Inflammatory macrophage treated with lipopolysaccharide for 4 hours (primary cell): ENCODE measurements at regions not wholly inside any gene's neighbourhood (a gene's known extent, or its start where the extent isn't known, plus 50 kb on each side); places are given as distances from the start of the nearest gene placed in this dataset.
A peak's percentile ranks its signal among the peaks of the same experiment; 100 is the strongest.

Source experiments
- DNase-seq: peaks from one replicate; pipeline ENCODE4 v3.0.0-alpha.2; 2020

DNA sequence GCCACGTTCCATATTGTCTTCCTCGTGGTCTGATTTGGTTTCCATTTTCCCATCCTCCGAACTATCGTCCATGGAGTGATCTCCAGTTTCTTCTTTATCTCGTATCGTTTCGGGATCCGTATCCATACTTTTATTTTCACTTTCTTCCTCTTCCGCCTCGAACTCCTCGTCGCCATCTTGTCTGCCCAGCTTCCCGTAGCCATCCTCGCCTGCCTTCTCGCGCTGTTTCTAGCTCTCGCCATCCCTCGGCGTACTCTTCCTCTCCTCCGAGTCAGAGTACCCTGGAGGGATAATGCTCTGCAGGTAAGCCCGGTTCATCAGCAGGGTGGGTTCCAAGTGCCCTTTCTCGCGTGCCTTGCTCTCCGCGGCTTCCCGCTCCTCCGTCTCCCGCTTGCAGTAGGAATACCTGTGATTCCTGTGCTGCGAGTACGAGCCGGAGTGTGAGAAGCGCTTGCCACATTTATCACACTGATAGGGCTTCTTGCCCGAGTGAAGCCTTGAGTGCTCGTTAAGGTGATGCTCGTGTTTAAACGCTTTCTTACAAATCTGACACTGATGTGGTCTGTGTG lies 134.5 kb upstream of the TAPT1 start:
- no peak for DNase-seq

DNA sequence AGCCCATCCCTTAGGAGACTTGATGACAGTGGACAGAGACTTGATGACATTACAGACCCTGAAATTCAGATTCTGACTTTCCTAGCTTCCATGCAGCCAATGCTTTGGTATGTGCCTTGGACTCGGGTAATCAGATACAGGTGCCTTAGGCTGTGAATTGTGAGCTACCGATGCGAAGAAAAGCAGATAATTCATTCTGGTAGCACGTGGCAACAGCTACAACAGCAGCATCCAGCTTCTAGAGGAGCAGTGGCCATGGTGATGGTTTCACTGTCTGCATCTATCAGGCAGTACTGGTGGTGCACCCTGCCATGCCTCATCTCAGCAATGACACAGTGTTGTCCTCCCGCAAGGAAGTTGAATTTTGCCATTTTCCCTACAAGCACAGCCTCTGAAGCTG lies 126.9 kb upstream of the TAPT1 start:
- DNase-seq = no peak

DNA sequence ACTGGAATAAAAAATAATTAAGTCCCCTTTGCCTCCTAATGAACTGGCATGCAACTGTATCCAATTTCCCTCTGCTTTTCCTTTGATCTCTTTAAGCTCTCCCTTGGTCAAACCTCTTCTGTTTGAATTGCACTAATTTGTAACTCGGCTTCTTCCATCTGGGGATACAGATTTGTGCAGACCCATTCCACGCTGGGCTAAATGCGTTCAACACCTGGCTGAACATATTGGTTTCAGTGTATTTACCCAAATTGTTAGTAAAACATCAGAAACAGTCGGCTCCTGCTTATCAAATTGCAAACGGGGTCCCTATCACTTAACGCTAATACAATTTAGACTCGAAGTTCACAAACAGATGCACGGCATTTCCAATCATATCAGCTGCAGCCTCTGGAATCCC lies 124.9 kb upstream of the TAPT1 start:
- no peak for DNase-seq

DNA sequence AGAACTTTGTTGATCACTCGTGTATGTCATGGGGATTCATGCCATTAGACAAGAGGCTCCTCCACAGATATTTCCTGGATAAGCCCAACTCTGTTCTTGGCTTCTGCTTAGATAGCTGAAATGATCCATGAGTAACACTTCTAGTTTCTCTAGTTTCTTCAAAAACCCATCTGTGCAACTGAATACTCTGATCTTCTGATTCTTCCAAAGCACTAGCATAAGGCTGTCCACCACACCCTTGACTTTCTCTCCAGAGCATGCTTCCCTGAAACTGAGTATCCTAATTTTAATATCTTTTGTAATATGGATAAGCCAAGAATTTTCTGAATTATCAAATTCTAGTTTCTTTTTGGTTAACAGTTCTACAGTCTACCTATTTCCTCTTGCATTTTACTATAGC lies 118.6 kb upstream of the TAPT1 start:
- DNase-seq = no peak

DNA sequence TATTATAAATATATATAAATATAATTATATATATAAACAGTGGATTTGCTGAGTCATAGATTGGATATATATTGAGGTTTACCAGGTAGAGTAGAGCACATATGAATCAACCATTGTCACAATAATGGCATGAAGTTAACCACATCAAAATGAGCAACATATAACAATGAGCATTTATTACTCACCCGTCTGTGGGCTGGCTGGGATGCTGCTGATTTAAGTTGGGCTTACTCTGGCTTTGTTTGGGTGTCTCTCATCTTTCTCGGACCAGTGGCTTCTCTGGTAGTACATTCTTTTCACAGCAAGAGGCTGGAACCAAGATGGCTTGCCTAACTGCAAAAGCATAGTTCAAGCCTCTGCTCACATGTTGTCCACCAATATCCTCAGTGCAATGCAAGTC lies 111.7 kb upstream of the TAPT1 start:
- no peak for DNase-seq

DNA sequence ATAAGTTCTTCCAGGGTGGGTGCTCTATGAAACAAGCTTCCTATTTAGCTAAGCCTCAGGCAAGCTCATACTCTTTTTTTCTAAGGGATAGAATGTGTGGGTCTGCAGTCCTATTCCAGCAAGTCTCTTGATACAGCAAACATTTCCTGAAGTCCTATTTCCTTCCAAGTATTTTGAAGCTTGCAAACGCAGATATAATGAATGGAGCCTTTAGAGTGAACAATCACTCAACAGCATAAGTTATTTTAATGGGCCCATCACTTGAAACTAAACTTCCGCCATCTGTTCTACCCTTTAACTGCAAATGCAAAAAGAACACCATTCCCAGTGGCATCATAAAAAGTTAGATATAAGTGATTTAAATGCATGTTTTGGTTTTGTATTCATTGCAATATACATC lies 108.3 kb upstream of the TAPT1 start:
- DNase-seq = no peak

DNA sequence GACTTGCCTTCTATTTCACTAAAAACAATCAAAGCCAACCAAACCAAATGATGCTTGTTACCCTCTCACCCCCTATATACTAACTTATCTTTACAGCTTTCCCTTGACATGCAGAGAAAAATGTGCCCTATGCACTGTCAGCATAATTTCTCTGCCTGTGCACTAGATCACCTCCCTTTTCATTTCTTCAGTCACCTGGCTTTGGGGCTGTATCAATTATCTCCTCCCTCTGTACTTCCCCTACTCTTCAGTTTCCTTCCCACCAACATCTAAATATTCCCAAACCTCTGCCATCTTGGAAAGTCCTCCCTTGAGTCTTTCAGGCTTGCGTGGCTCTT lies 103.5 kb upstream of the TAPT1 start:
- DNase-seq = no peak

DNA sequence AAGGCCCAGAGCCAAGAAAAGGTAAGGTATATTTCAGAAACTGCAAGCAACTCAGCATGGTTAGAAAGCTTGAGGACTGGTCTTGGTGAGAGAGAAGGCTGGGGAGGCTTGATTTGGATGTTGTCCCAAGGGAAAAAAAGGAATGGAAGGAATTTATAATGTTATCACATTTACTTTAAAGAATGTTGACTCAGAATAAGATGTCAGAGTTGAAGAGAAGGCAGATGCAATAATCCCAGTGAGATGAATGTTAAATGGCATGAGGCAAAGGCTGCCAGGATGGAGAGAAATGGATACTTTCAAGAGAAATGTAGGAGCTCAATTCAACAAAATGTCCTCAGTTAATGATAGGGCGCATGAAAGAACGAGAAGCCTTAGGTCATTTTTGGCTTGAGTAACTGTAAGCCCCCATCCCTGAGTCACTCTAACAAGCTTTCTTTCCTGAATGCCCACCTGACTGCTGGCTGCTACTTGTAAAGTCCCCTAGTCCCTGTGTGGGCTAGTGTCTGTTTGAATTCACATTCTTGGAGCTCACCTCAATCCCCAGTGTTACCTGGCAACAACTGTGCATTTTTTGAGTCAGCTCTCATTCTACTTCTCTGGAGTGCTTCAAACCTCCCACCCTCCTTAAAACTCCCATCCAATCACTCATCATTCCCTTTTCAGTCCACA lies 103.0 kb upstream of the TAPT1 start:
- DNase-seq = no peak

DNA sequence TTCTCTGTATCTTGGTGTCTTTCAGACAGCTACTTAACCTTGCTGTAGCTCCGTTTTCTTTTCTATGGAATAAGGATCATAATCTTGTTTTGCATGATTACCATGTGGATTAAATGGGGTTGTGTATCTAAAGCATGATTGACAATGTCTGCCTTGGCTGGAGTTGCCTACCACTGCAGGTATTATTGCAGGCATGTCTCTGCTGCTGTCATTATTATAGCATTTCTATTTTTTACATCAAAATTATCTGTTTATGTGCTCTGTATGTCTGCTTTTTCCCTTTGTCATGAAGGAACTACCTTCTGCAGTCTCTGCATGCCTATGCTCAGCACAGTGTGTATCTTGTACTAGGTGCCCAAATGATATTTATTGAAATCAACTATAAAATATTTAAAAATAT lies 95.9 kb upstream of the TAPT1 start:
- no peak for DNase-seq

DNA sequence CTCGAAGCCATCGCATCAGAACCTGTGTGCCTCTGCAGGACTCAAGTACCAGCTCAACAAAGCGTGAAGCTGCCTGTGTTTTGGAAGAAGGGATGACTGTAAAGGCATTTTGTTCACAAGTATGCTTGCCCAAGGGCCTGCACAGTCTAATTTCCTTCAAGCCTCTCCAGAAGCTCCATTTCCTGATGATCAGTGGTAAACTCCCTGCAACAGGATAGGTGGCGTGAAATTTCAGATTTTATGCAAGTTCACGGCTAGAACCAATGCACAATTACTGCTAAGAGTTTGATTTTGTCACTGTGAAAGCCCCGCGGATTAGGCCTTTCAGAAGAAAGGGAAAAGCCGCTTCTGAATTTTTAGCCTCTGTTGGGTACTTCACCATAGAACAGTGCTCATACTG lies 89.2 kb upstream of the TAPT1 start:
- no peak for DNase-seq

DNA sequence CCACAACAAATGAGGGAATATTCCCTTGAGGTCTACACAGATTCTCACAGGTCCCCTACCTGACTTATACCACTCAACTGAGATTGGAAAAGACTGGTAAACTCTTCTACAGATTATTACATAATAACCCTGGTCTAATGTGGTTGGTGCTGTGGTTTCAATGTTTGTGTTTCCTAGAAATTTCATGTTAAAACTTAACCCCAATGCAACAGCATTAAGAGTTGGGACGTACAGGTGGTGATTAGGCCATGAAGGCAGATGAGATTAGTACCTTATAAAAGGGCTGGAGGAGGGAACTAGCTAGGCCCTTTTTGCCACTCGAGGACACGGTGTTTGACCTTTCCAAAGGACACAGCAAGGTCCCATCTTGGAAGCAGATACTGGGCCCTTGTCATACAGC lies 84.3 kb upstream of the TAPT1 start:
- no peak for DNase-seq

DNA sequence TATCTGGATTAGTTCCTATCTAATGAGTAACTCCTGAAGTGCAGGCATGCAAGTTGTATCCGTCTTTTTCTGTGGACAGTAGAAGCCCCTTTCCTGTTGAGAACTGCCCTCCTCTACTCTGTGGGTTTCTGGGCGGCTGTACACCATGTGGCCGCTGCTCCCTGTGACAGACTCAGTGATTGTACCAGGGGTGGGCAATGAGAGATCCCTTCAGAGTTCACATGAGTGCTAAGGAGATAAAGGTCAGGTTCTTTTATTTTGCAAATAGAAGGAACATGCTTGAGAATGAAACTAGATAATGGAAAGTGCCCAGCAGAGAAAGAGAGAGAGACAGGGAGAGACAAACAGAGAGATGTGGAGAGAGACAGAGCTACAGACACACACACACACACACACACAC lies 76.4 kb upstream of the TAPT1 start:
- no peak for DNase-seq

DNA sequence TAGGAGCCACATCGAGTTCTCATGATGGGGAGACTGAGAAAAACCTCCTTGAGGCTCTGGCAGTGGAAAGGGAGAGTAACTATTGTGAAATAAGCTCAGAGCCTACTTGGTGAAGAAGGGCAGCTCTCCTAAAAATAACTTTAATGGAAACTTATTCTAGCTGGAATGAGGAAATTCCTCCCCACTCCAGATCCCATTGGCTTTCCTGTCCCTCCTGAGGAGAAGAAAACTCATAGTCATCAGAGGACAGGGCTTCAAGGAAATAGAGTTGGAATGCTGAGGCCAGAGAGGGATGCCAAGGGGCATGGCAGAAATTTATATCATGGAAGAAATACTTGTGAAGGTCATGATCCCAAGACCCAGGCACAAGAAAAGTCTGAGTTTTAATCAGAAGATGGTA lies 70.7 kb upstream of the TAPT1 start:
- DNase-seq = no peak

DNA sequence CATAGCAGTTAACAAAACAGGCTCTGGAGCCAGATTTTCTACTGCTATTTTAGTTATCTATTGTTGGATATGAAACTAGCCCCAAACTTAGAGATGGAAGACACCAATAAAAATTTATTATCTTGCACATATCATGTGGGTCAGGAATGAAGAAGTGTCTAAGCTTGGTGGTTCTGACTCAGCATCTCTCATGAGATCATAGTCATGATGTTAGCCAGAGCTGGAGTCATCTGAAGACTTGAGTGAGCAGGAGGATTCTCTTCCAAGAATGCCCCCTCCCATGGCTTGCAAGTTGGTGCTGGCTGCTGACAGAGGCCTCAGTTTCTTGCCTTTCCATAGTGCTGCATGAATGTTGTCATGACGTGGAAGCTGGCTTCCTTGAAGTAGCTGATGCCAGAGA lies 68.2 kb upstream of the TAPT1 start:
- DNase-seq = peak; percentile 78

DNA sequence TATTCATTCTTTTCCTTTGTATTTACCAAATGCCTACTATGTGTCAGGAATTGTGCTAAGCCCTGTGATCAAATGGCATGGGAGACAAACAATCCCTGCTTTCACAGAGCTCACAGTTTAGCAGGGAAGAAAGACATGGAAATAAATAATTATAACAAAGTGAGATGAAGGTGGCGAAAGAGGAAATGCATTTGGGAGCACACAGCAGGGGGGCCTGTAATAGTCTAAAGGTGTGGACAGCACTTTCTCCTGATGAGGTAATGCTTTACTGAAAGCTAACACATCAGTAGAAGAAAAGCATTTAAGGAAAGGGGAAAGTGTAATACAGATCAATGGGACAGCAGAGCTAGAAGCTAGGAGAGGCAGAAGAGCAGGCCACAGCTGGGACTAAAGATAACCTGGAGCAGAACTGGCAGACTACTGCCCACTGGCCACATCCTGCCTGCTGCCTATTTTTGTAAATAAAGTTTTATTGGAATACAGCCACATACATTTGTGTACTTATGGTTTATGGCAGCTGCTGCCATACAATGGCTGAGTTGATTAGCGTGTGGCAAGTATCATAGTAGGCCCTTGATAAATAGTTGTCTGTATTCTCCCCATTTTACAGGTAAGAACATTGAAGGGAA lies 67.1 kb upstream of the TAPT1 start:
- no peak for DNase-seq

DNA sequence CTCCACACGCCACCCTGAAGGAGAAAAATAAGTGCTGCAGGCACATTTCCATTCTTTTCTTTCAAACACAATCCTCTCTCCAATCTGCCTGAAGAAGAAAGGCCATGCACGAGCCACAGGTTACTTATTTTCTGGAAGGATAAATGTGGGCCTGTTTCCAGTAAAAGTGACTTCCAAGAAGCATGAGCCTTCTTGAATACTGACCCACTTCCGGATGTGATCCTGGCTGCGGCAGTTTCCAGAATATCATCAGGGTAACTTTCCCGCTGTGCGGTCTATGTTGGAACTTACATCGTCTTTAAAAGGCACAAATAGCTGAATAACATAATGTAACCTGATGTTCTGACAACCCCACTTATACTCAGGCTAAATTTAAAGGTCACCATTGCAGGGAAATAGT lies 66.3 kb upstream of the TAPT1 start:
- no peak for DNase-seq

DNA sequence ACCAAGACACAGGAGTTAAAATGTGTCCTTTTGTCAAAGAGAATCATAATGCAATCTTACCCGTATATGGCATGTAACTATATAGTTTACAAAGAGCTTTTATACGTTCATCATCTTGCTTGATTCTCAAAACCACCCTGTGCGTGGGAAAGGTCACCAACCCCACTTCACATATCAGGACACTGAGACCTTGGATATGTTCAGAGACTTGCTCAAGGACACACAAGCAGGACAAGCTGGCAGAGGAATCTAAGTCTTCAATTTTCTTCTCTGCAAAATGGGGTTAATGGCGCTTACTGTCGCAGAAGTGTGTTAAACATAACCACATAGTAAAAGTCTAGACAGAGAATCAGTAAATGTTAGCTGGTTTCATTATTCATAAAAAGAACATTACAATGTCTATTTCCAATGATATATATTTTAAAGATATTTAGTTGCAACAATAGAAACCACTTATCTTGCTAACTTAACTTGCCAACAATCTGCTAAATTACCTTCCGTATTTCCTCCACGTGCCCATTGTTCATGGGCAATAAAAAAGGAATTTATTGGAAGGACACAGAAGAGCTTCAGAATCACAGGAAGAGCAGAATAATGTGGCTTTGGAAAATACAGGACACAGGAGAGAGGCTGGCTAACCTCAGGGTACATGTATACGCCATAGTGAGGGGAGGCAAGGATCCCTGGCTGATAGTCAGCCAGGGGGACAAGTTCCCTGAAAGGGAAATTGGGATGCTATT lies 64.6 kb upstream of the TAPT1 start:
- no peak for DNase-seq

DNA sequence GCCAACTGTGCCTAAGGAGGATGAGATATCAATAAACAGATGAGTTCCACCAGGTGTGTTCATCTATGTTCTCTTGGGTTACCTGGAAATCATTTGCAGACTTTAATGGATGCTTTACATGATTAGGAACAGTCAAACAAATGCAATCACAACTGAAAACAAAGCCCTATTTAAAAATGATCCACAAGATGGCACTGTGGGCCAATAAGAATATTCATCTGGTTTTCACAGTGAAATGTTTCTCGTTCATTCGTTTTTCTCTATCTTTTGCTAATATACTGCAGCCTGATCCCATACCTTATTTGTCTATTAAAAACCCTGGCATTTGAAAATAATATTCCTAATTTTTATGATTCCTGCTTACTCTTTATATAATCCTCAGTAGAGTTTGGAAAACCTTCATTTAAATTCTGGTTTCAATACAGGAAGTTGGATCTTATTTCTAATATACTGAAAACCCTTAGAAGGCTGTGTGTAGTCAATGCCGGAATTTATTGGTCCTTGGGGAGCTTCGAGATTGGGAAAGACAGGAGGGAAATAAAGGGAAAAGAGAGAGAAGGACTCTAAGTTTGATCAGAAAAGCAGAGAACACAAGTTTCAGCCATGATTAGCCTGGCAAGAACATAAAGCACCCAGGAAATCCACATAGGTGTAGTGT lies 63.8 kb upstream of the TAPT1 start:
- DNase-seq = peak; percentile 47

DNA sequence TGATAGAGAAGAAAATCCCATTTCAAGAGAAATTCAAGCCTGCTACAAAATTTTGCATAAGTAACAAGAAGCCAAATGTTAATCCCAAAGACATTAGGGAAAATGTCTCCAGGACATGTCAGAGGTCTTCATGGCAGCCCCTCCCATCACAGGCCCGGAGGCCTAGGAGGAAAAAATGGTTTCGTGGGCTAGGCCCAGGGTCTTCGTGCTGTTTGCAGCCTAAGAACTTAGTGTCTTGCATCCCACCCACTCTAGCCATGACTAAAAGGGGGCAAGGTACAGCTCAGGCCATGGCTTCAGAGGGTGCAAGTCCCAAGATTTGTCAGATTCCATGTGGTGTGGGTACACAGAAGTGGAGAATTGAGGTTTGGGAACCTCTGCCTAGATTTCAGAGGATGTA lies 57.8 kb upstream of the TAPT1 start:
- no peak for DNase-seq

DNA sequence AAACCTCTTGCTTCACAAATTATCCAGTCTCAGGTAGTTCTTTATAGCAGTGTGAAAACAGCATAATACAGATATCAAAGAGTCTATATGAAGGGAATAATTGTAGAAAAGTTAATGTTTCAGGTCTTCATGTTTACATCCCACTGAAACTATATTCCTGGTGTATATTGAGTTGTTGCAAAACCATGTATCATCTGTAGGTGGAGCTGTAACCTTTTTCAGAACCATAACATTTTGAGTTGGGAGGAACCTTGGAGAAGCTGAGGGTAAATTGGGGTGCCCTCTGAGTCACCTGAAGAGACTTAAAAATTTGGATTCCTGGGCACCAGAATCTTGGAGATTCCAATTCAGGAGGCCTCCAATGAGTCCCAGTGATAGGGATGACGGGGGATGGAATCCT lies 51.9 kb upstream of the TAPT1 start:
- no peak for DNase-seq
